Panc1 (cell line): ENCODE measurements at regions not wholly inside any gene's neighbourhood (a gene's known extent, or its start where the extent isn't known, plus 50 kb on each side); places are given as distances from the start of the nearest gene placed in this dataset.

ENCODE experiments used
- ATAC-seq: fragments of 200-7000 bp; cut with Tn5 transposase; 2 replicates; pipeline ENCODE4 v1.9.1; 2020; ENCODE audit warnings: mild to moderate bottlenecking, moderate library complexity
- BruUV-seq: library from RNA; stranded (reverse); fragments of 400-500 nt; replicated peaks from 2 replicates; lab custom pipeline; 2021; lab: Mats Ljungman, UMichigan
- CTCF ChIA-PET: fragments of 300-600 bp; sonication (Branson Sonifier 250); formaldehyde crosslinking; loops from one replicate; lab custom pipeline; 2022; ENCODE audit warnings: antibody characterized with exemption; lab: Charles Lee
- POLR2A ChIA-PET: fragments of 300-600 bp; sonication (Branson Sonifier 250); formaldehyde crosslinking; loops from one replicate; lab custom pipeline; 2022; ENCODE audit warnings: antibody characterized with exemption; lab: Charles Lee
- DNase-seq: peaks from one replicate; pipeline ENCODE4 v3.0.0-alpha.2; 2010; ENCODE audit warnings: low read depth, low spot score
- H3K27ac ChIP-seq: 2 replicates; pipeline ENCODE4 v1.5.1; 2011; ENCODE audit warnings: mild to moderate bottlenecking, low read length, inconsistent platforms
- H3K27me3 ChIP-seq: fragments of 200-500 bp; sonication (Bioruptor generic); 2 replicates; pipeline ENCODE4 v1.6.0; 2014; ENCODE audit warnings: low read length, inconsistent platforms; ENCODE audit not compliant: control insufficient read depth, insufficient read depth
- H3K36me3 ChIP-seq: fragments of 200-500 bp; sonication (Bioruptor generic); 2 replicates; pipeline ENCODE4 v1.5.1; 2014; ENCODE audit warnings: inconsistent platforms, mild to moderate bottlenecking, low read length, moderate library complexity; ENCODE audit not compliant: control insufficient read depth, insufficient read depth
- H3K4me1 ChIP-seq: 2 replicates; pipeline ENCODE4 v1.5.1; 2011; ENCODE audit warnings: inconsistent platforms, mild to moderate bottlenecking, low read length, moderate library complexity; ENCODE audit not compliant: control insufficient read depth, insufficient read depth
- H3K4me3 ChIP-seq, 2 experiments: 2 replicates each; pipeline ENCODE4 v1.5.1; 2011 to 2012; ENCODE audit warnings: low read depth in 2 of 2, low read length in 2 of 2, mild to moderate bottlenecking in 2 of 2, inconsistent platforms in 1 of 2, moderate library complexity in 1 of 2
- H3K9me3 ChIP-seq: fragments of 200-500 bp; sonication (Bioruptor generic); 2 replicates; pipeline ENCODE4 v1.5.1; 2014; ENCODE audit warnings: low read depth, mild to moderate bottlenecking, inconsistent platforms, low read length, moderate library complexity; ENCODE audit not compliant: control insufficient read depth, insufficient read depth
- CTCF ChIP-seq: fragments of 450-650 bp; IDR thresholded peaks from 2 replicates; pipeline ENCODE4 v1.5.1; 2017; ENCODE audit warnings: mild to moderate bottlenecking
- POLR2AphosphoS5 ChIP-seq: IDR thresholded peaks from 2 replicates; pipeline ENCODE4 v1.6.1; 2012; ENCODE audit warnings: mild to moderate bottlenecking, low read depth, low read length, moderate library complexity
- REST ChIP-seq, 2 experiments: IDR thresholded peaks; 2 replicates each; pipeline ENCODE4 v1.6.1; 2011 to 2012; ENCODE audit warnings: low read depth in 2 of 2, control low read depth in 1 of 2, low read length in 1 of 2, mild to moderate bottlenecking in 1 of 2, moderate library complexity in 1 of 2; ENCODE audit not compliant: insufficient read depth in 1 of 2
- SIN3A ChIP-seq: IDR thresholded peaks from 2 replicates; pipeline ENCODE4 v1.6.1; 2012; ENCODE audit warnings: low read depth, mild to moderate bottlenecking, low read length, moderate library complexity, borderline replicate concordance; ENCODE audit not compliant: insufficient read depth
- TCF7L2 ChIP-seq: IDR thresholded peaks from 2 replicates; pipeline ENCODE4 v1.6.1; 2011; ENCODE audit warnings: mild to moderate bottlenecking, low read depth, low read length, inconsistent platforms
- in situ Hi-C: cut with HindIII; loops from 2 replicates; pipeline ENCODE4 v1.10.0; 2016; ENCODE audit warnings: low sequenced_read_pairs, low pct_unique_long_range_greater_than_20kb
- intact Hi-C: fragments of 100-400 bp; cut with micrococcal nuclease; formaldehyde crosslinking; loops from one replicate; pipeline ENCODE4 v1.10.0; 2022; ENCODE audit not compliant: unreplicated experiment

GRCh38 chr6:99810942-99811620, 182.9 kb downstream of the MCHR2 start:
- no peaks in the 10 kb centered on the region for H3K4me1 ChIP-seq
- H3K9me3 ChIP-seq: no peaks in the 10 kb centered on the region
- in situ Hi-C loops (no loop called here), intact Hi-C loops (no loop called here)
- DNase-seq (no peak), ATAC-seq (no peak)
- no peak overlapping the region for H3K4me3 ChIP-seq
- CTCF ChIA-PET: no interaction called here
- POLR2A ChIA-PET: no interaction called here
- TF ChIP-seq CTCF (no peak), SIN3A (no peak), POLR2AphosphoS5 (no peak), TCF7L2 (no peak), REST (IDR thresholded peaks at IDR 0.05; ENCODE audit: insufficient read depth in 1 of 2, low read depth in 2 of 2, low read length in 1 of 2) (no peak)
- H3K36me3 ChIP-seq: no peaks in the 10 kb centered on the region
- peaks cover 6% of the 10 kb centered on the region; the same call in 1 of the 2 replicates for H3K27me3 ChIP-seq
- no peak overlapping the region for H3K27ac ChIP-seq
- no TSS peak for BruUV-seq

GRCh38 chr6:99811636-99812035, 182.4 kb downstream of the MCHR2 start:
- H3K4me1 ChIP-seq: no peaks in the 10 kb centered on the region
- TF ChIP-seq SIN3A: no peak
- TF ChIP-seq REST (IDR thresholded peaks at IDR 0.05; ENCODE audit: insufficient read depth in 1 of 2, low read depth in 2 of 2, low read length in 1 of 2): no peak
- TF ChIP-seq TCF7L2: no peak
- TF ChIP-seq CTCF: no peak
- no peak for TF ChIP-seq POLR2AphosphoS5
- no TSS peak for BruUV-seq
- H3K27me3 ChIP-seq: peaks cover 6% of the 10 kb centered on the region; the same call in 1 of the 2 replicates
- CTCF ChIA-PET: no interaction called here
- in situ Hi-C loops: no loop called here
- H3K9me3 ChIP-seq: no peaks in the 10 kb centered on the region
- DNase-seq (no peak), ATAC-seq (no peak)
- POLR2A ChIA-PET: no interaction called here
- no peaks in the 10 kb centered on the region for H3K36me3 ChIP-seq
- intact Hi-C loops: no loop called here
- H3K27ac ChIP-seq: no peak overlapping the region
- no peak overlapping the region for H3K4me3 ChIP-seq
